ENCODE measurements at regions not wholly inside any gene's neighbourhood (a gene's known extent, or its start where the extent isn't known, plus 50 kb on each side); places are given as distances from the start of the nearest gene placed in this dataset.

GRCh38 chr13:72039126-72039525 is 172.1 kb upstream of the DACH1 start:
- no peak for TF ChIP-seq CTCF (IDR thresholded peaks at IDR 0.05; ENCODE audit: poor library complexity, severe bottlenecking)
- no peak for TF ChIP-seq EP300 (conservative IDR thresholded peaks at IDR 0.05; ENCODE audit: poor library complexity, severe bottlenecking)
- TF ChIP-seq SMC3 (conservative IDR thresholded peaks at IDR 0.05; ENCODE audit: poor library complexity): no peak
- no peak for TF ChIP-seq EZH2 (IDR thresholded peaks at IDR 0.05; ENCODE audit: borderline replicate concordance, insufficient read depth, low read length, poor library complexity, severe bottlenecking)
- TF ChIP-seq POLR2AphosphoS5 (IDR thresholded peaks at IDR 0.05): no peak
- no peak for TF ChIP-seq TAF1 (IDR thresholded peaks at IDR 0.05; ENCODE audit: low read depth)
- TF ChIP-seq MXI1 (conservative IDR thresholded peaks at IDR 0.05; ENCODE audit: poor library complexity, severe bottlenecking): no peak
- no peak for TF ChIP-seq REST (IDR thresholded peaks at IDR 0.05; ENCODE audit: borderline replicate concordance)

Measured in neural cell (in vitro differentiated cells).